HepG2 (cell line): ENCODE measurements at regions not wholly inside any gene's neighbourhood (a gene's known extent, or its start where the extent isn't known, plus 50 kb on each side); places are given as distances from the start of the nearest gene placed in this dataset.

Source experiments
- HMGA1 ChIP-seq: sonication (generic); formaldehyde crosslinking; conservative IDR thresholded peaks from 2 replicates; pipeline ENCODE4 v1.4.0; 2020; ENCODE audit warnings: missing genetic modification reagents
- ZKSCAN1 ChIP-seq: fragments of 150-350 bp; IDR thresholded peaks from 2 replicates; pipeline ENCODE4 v1.6.1; 2014; ENCODE audit warnings: low read length
- ZNF572 ChIP-seq: sonication (generic); formaldehyde crosslinking; IDR thresholded peaks from 2 replicates; pipeline ENCODE4 v1.5.1; 2020; ENCODE audit warnings: mild to moderate bottlenecking, missing genetic modification reagents
- ZNF788 ChIP-seq: sonication (generic); formaldehyde crosslinking; IDR thresholded peaks from 2 replicates; pipeline ENCODE4 v1.5.0; 2020; ENCODE audit warnings: mild to moderate bottlenecking, missing genetic modification reagents, borderline replicate concordance
- TF ChIP-seq, protein P1 (sequence below), 2 experiments: fragments of 450-650 bp in 1 of 2; sonication (generic) in 1 of 2; formaldehyde crosslinking in 1 of 2; IDR thresholded peaks; 2 replicates each; pipeline versions ENCODE4 v1.6.1 to v1.8.0; 2016 to 2022; ENCODE audit warnings: antibody characterized with exemption in 1 of 2, mild to moderate bottlenecking in 1 of 2, missing genetic modification reagents in 1 of 2

DNA sequence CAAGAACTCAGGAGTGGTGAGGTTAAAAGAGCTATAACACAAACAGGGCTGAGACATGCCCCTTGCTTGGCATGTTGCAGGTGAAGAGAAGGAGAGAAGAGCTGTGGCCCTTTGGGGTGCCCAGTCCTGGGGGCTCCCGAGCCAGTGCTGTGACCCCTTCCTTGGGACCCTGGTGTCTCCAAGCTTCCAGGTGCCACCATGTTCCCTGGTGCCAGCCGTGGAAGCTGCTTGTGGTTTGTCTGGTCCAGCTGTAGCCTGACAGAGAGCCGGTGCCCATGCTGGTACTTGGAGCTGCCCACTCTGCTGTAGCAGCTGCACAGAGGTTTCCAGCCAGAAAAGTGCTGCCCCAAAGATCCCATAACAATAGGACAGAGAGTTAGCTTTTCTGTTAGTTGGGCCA lies 159.2 kb upstream of the SLC38A2 start (continued):
- TF ChIP-seq, protein P1, sequence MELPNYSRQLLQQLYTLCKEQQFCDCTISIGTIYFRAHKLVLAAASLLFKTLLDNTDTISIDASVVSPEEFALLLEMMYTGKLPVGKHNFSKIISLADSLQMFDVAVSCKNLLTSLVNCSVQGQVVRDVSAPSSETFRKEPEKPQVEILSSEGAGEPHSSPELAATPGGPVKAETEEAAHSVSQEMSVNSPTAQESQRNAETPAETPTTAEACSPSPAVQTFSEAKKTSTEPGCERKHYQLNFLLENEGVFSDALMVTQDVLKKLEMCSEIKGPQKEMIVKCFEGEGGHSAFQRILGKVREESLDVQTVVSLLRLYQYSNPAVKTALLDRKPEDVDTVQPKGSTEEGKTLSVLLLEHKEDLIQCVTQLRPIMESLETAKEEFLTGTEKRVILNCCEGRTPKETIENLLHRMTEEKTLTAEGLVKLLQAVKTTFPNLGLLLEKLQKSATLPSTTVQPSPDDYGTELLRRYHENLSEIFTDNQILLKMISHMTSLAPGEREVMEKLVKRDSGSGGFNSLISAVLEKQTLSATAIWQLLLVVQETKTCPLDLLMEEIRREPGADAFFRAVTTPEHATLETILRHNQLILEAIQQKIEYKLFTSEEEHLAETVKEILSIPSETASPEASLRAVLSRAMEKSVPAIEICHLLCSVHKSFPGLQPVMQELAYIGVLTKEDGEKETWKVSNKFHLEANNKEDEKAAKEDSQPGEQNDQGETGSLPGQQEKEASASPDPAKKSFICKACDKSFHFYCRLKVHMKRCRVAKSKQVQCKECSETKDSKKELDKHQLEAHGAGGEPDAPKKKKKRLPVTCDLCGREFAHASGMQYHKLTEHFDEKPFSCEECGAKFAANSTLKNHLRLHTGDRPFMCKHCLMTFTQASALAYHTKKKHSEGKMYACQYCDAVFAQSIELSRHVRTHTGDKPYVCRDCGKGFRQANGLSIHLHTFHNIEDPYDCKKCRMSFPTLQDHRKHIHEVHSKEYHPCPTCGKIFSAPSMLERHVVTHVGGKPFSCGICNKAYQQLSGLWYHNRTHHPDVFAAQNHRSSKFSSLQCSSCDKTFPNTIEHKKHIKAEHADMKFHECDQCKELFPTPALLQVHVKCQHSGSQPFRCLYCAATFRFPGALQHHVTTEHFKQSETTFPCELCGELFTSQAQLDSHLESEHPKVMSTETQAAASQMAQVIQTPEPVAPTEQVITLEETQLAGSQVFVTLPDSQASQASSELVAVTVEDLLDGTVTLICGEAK (IDR thresholded peaks at IDR 0.05) = no peak
- TF ChIP-seq, protein P1 (CRISPR knock-in tag; IDR thresholded peaks at IDR 0.05) = no peak
- TF ChIP-seq HMGA1 (CRISPR knock-in tag) (no peak), ZNF788 (CRISPR knock-in tag) (no peak), ZNF572 (CRISPR knock-in tag) (no peak), ZKSCAN1 (no peak)
